NOMO-1 (cell line): ENCODE measurements at regions not wholly inside any gene's neighbourhood (a gene's known extent, or its start where the extent isn't known, plus 50 kb on each side); places are given as distances from the start of the nearest gene placed in this dataset.
A peak's percentile ranks its signal among the peaks of the same experiment; 100 is the strongest.
"Not testable (repeated sequence)": the region's sequence is repeated elsewhere in the genome, so short reads cannot be mapped to it uniquely, and the experiment has no call there.

Experiments used
- DNase-seq, 2 experiments: peaks; one replicate each; lab custom pipeline; 2025; ENCODE audit not compliant: unreplicated experiment in 2 of 2; lab: John Stamatoyannopoulos, UW

DNA sequence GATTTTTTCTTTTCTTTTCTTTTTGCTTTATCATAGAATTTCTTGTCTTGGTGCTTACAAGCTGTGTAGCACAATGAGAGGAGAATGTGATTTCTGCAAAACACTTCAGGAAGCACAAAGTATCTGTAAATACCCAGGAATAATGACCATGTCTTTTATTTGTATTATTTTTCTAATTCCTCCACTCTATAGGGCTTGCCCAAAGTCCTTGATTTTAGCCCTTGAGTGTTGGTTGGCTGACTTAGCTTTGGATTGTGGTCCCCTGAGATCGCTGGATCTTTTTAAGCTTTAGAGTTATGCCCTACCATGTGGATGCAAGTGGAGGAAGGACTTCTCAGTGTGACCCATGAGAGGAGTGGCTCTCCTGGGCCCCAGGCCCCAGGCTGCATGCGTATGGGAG, 52.2 kb downstream of the HOXC4 start:
- not testable (repeated sequence) for DNase-seq

DNA sequence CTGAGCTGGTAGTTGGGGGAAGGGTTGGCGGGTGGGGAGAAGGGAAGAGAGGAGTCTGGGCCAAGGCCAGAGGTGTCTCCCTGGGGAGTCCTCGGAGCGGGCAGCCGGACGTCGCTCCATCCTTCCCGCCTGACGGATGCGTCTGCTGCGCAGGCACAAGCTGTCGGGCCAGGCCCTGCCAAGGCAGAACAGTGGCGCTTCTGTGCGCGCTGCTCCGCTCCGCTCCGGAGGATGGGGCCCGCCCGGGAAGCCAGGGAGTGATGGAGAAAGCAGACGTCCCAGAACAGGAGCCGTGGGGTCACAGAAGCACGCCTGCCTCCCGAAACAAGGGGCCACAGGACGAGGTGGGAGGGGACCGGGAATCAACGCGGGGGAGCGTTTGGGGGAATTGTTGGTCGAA, 52.6 kb downstream of the HOXC4 start:
- DNase-seq = not testable (repeated sequence)

DNA sequence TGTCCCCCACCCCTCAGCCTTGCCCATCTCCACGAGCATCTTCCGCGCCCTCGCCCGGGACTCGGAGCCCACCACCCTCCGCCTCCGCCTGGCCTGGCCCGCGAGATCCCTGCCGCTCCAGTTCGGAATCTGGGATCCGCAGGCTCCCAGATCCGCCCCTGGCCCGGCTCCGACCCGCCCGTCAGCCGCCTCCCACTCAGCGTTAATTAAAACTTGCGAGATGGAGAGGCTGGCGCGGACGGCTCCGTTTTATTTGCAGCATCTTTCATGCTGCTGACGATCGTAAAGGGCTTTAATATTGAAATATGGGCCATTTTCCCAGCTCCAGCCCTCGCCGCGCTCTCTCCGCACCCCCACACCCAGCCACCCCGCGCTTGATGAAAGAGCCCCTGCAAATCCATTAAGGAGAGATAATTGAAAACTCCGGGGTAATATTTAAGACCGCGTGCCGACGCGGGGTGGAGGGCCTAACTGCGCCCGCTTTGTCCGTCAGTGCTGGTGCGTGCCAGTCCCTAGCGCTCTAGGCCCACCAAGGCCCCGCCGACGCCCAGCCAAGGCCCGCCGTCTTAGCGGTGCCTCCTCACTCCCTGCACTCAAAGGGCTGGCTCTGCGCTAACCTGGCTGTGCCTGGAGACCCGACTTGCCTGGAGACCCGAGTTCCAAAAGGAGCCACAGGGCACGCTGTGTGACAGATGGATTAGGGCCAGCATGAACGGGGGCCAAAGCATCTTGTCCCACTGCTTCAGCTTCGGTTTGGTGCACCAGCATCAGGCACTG, 53.4 kb downstream of the HOXC4 start:
- not testable (repeated sequence) for DNase-seq

DNA sequence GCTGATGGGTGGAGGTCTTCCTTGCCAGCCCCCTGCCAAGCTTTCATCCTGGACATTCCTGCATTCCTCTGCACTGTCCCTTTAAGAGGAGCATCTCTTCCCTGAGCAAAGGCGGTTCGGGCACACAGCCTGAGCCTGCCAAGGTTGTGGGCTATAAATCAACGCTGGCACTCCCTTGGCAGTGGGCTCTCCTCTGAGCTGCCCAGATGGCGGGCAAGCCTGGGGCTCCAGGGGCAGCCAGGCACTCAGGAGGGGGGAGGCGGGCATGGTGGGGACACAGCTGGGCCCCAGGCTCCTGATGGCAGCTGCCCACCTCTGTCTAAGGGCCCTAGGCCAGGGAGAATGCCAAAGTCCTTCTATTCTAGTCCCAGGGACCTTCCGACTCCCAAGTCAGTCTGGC, 58.7 kb downstream of the HOXC4 start:
- DNase-seq = not testable (repeated sequence)

DNA sequence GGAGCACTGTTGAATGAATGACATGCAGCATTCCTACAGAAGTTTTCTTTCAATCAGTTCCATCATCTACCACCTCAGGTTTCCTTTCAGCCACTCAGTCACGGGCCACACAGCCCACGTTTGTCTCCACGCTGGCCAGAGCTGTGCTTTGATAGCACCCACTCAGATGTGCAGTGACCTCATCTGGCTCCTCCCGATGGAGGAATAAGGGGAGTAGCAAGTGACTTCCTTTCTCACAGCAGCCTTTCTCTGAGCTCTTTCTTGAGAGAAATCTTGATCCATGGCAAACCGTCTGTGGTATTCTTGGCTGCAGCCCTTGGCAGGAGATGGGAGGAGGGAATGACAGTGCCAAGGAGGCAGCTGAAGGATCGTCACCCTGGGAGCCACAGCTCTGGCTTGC, 62.4 kb downstream of the HOXC4 start:
- DNase-seq = not testable (repeated sequence)

DNA sequence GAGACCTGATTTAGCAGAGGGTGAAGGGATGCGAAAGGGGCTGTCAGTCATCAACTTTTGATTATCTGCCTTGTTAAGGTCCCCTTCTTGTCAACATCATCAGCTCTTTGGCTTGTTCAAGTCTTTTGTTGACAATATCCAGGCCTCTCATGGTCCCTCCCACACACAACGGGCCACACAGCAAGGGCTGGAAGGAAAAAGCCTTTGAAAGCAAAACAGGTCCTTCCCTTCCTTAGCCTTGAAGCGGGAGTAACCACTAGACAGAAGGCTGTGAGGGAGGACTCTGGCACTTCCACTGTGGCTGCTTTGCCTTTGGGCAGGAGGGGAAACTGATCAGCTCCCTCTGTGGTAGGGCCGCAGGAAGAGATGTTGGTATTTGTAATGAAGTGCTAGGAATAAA, 63.8 kb downstream of the HOXC4 start:
- DNase-seq = not testable (repeated sequence)

DNA sequence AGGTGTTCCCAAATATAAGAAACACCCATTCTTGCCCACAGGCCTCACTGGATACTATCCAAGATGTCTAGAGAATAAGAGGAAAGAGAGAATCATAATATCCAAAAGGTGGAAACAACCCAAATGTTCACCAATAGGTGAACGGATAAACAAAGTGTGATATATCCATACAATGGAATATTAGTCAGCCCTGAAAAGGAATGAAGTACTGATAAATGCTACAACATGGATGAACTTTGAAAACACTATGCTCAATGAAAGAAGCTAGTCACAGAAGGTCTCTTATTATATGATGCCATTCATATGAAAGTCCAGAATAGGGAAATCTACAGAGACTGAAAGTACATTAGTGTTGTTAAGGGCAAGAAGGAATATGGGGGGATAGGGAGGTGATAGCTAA, 65.4 kb downstream of the HOXC4 start:
- DNase-seq = not testable (repeated sequence)

DNA sequence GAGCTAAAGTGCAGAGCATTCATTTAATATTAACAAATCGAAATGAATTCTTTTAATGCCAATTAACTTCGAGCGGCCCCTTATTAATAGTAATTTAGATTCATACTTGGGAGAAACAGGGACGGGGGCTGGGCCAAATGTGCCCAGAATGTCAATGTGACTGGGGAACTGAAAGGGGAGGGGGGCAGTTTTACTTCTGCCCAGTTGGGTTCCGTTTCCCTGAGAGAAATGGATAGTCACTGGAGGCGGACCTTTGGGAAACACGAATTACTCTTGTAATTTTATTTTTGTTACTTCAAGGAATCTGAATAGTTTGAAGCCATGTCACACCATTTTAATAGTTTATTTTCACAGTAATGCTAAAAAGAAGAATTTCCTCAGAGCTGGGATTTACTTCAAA, 64.8 kb downstream of the SMUG1 start:
- peak in 1 of 2 experiments; percentile 12 for DNase-seq

DNA sequence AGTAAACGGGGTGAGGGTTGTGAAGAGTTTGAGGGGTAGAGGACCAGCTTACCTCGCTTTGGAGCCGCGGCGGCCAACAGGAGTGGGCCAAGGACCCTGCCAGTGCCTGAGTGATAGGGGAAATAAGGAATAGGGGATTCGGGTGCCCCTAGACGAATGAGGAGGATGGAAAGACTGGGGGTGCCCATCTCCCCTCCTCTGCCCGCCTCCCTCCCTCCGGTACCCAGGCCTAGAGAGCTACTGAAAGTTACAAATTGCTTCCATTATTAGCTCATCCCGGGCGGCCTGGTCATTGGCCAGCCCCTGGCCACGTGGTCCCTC, 63.1 kb downstream of the SMUG1 start:
- not testable (repeated sequence) for DNase-seq

DNA sequence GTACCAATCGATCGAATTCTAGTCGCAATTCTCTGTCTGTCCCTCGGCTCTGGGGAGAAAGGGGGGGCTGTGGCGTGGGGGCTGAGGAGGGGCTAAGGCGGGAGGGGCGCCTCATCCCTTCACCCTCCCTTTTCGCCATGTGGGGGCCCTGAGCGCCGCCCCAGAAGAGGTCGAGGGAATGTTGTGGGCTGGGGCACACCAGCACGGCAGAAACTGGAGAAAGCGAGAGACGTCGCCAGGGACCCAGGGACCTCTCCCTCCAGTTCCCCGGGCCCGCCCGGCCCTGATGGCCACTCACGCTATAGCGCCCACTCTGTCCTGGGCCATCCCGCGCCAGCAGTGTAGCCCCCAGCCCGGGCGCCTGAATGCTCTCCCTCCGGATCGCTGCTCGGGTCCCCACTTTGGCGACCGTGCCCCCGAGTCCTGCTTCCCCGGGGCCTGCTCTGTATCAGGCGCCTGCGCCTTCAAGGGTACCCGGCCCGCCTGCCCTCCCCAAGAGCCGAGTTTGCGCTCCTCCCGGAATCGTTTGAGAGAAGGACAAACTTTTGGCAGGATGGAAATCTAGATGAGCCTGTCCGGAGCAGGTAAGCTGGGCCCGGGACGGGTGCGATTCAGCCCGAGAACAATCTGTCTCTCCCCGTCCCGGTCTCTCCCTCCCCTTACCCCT, 62.6 kb downstream of the SMUG1 start:
- no peak for DNase-seq

DNA sequence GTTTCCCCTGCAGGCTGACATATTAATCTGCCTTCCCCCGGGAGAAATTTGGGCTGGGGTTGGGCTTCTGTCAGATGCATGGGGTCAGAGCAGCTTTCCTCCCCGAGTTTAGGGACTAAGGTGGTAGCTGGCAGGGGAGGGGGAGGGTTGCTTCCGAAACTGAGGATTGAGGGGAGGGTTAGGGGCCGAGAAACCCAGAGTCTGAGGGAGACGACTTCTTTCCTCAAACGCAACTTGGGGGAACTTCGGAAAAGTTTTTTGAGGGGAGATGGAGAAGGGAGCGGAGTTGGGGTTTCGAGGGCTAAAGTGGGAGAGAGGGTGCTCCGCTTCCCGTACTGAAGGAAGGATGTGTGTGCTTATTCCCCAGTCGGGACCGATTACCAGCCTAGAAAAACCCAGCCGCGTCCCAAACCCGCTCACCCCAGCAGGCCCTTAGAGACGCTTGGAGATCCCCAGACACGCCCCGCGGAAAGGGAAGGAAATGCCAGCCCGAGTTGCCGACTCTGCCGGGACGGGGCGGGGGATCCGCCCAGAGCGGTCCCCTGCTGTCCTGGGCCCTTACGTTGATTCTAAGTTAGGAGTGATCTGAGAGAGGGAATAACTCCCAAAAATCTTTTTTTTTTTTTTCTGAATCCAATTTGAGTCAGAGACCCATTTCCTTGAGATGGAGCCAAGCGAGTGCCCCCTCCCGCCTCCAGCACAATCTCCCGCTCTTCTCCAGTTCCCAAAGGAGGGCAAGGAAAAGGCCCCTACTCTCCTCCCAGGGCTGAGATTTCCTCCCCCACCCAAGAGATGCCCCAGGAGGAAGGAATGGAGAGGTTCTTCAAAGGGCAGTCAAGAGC, 61.9 kb downstream of the SMUG1 start:
- no peak for DNase-seq

DNA sequence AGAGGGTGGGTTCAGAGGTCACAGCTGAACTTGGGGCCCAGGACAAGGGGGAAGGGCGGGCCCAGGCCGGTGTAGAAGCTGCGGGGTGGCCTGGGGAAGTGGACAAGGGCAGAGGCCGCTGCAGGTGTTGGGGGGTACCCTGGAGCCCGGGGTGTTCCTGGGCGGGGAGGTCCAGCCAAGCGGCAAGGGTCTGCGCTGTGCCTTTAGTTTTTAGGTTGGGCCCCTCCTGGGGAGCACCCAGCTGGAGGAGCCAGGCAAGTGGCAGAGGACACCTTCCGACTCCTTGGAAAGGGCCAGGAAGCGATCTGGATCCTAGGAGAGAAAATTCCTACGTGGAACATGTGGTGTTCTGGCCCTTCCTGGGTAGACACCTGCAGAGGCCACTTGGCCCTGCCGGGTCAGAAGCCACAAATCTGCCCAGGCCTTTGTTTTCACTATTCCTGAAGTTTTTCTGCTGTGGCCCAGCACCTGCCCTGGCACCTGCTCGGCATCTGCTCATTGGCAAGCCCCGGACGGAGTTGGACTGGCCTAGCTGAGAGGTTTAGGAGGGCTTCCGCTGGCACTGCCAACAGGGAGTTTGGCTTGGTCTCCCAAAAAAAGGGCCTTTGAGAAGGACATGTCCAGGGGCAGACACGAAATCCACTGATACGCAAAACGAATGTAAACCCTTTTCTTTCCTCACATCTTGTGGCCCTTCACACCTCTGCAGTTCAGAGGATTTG, 61.1 kb downstream of the SMUG1 start:
- no peak for DNase-seq

DNA sequence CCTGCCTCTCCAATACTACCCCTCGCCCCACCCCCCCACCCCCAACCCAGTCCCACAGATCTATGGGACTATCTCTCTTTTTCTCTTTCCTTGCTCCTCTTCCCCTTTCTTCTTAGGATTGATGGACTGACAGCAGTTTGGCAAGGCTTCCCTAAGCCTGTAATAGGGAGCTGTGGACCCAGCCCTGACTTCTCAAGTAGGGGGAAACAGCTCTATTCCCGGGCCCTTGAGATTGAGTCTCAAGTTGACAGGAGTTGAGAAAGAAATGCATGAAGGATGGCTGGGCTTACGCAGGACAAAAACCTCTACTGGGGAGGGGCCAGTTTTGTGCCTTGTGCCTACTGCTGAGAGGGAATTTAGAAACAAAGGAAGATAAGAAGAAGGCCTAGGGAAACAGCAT, 60.4 kb downstream of the SMUG1 start:
- DNase-seq = no peak

DNA sequence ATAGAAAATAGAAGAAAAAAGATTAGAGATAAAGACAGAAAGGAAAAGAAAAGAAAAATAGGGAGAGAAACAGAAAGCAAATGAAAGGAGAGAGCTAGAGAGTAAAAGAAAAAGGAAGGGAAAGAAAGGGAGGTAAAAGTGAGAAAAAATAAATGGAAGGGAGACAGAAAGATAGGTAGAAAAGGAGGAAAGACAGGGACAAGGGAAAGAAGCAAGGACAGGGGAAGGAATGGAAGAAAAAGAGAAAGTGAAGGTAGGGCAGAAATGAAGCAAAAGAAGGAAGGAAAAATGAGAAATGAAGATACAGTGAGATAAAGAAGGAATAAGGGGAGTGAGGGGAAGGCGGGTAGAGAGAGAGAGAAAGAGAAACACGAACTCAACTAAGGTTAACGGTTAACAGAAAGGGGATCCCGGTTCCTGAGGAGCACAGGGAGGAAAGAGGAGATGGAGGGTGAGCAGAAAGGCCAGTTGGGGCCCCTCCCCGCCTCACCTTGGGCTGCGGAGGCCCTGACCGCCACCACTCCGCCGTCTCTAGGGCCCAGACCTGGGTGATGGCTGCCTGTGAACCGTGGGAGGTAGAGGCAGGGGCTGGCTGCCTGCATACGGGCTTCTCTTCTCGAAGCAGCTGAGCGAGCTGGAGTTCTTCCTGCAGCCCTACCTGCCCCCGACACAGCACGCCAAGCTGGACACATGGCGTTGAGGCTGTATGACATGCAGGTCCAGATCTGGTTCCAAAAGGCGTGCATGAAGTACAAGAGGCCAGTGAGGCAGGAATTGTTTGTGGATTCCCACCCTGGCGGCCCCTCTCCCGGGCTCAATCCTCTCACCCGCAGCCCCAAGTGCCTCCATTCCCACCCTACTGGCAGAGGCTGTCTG, 59.5 kb downstream of the SMUG1 start:
- no peak for DNase-seq
